GM06990 (cell line): ENCODE measurements at regions not wholly inside any gene's neighbourhood (a gene's known extent, or its start where the extent isn't known, plus 50 kb on each side); places are given as distances from the start of the nearest gene placed in this dataset.

ENCODE experiments used
- DNase-seq: peaks from one replicate; pipeline ENCODE4 v3.0.0-alpha.2; 2011; ENCODE audit not compliant: insufficient read length; ENCODE audit errors: extremely low read depth
- H3K27me3 ChIP-seq: replicated peaks from 2 replicates; pipeline ENCODE4 v1.6.0; 2011; ENCODE audit warnings: low read length; ENCODE audit not compliant: control insufficient read depth, insufficient read depth
- H3K36me3 ChIP-seq: 2 replicates; pipeline ENCODE4 v1.5.1; 2011; ENCODE audit warnings: low read length; ENCODE audit not compliant: control insufficient read depth, insufficient read depth
- H3K4me3 ChIP-seq: replicated peaks from 2 replicates; pipeline ENCODE4 v1.5.1; 2011; ENCODE audit warnings: low read depth, mild to moderate bottlenecking, control low read depth, low read length
- TF ChIP-seq, protein P1 (sequence below): IDR thresholded peaks from 2 replicates; pipeline ENCODE4 v1.5.1; 2011; ENCODE audit warnings: low read length, control low read depth, mild to moderate bottlenecking, inconsistent platforms; ENCODE audit not compliant: insufficient read depth, poor library complexity, severe bottlenecking

DNA sequence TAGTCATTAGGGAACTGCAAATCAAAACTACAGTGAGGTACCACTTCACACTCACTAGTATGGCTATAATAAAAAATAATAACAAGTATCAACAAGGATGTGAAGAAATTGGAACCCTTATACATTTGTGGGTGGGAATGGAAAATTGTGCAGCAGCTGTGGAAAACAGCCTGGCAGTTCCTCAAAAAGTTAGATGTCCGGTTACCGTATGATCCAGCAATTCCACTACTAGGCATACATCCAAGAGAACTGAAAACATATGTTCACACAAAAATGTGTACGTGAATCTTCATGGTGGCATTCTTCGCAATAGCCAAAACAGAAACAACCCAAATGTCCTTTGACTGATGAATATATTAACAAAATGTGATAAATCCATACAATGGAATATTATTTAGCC lies 187.9 kb upstream of the LYSMD4 start:
- TF ChIP-seq, protein P1, sequence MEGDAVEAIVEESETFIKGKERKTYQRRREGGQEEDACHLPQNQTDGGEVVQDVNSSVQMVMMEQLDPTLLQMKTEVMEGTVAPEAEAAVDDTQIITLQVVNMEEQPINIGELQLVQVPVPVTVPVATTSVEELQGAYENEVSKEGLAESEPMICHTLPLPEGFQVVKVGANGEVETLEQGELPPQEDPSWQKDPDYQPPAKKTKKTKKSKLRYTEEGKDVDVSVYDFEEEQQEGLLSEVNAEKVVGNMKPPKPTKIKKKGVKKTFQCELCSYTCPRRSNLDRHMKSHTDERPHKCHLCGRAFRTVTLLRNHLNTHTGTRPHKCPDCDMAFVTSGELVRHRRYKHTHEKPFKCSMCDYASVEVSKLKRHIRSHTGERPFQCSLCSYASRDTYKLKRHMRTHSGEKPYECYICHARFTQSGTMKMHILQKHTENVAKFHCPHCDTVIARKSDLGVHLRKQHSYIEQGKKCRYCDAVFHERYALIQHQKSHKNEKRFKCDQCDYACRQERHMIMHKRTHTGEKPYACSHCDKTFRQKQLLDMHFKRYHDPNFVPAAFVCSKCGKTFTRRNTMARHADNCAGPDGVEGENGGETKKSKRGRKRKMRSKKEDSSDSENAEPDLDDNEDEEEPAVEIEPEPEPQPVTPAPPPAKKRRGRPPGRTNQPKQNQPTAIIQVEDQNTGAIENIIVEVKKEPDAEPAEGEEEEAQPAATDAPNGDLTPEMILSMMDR, result no peak
- DNase-seq, result no peak
- no peak overlapping the region for H3K4me3 ChIP-seq
- H3K36me3 ChIP-seq, result no peaks in the 10 kb centered on the region
- no peaks in the 10 kb centered on the region; the same call in 1 of the 2 replicates for H3K27me3 ChIP-seq

DNA sequence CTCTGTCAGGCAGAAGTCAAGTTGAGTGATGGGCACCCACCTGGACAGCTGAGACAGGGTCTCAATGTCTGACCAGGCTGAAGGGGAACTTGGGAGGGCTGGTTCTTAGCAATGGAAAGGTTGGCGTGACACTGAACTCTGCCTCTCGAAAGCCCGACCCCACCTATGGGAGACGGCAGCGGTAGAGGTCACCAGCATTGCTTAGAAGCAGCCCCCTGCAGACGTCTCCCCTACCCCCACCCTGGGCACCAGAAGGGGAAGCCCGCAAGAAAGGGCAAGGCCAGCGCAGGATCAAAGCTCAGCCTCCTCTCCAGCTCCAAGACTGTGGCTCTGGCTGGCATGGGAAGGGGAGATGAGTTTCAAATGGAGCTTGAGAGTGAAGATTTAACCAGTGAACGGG lies 184.8 kb upstream of the LYSMD4 start:
- no peaks in the 10 kb centered on the region; the same call in 1 of the 2 replicates for H3K27me3 ChIP-seq
- H3K36me3 ChIP-seq, result no peaks in the 10 kb centered on the region
- DNase-seq, result no peak
- TF ChIP-seq, protein P1, result no peak
- H3K4me3 ChIP-seq, result no peak overlapping the region

DNA sequence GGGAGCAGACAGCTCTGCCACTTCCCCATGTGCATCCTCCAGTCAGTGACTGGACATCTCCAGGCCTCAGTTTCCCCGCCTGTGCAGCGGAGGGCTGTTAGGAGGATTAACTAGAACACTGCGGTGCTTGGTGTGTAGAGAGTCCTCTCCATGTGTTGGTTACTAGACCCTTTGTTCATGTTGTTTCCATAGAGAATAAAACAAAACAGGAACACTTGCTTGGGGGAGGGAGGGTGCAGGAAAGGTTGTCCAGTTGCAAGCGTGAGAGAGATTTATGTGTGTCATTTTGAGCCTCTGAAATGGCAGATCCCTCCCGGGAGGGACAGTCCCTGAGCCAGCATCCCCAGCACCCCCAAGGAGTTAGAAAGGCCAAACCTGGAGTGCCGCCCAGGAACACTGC lies 184.0 kb upstream of the LYSMD4 start:
- Histone ChIP-seq H3K27me3 (no peaks in the 10 kb centered on the region; the same call in 1 of the 2 replicates), H3K36me3 (no peaks in the 10 kb centered on the region), H3K4me3 (no peak overlapping the region)
- TF ChIP-seq, protein P1, result no peak
- no peak for DNase-seq

DNA sequence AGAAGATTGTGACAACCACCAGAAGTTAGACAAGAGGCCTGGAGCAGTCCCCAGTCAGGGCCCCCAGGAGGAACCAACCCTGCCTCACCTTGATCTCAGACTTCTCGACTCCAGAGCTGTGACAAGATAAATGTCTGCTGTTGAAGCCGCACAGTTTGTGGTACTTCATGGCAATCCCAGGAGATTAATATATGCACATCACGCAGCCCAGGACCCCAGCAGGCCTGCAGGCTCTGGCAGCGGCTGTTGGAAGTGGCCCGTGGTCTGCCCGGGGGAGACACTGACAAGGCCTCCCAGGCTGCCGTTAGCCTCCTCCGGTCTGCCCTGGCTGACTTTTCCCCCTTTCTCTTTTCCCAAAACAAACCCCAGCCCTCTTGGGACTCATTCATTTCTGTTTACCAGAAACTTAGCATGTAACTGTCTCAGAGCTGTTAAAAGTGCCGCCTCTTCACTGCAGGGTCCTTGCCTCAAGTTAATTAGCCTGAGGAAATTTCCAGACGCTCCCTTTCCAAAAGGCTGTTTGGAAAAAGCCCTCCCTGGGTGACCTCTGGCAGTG lies 183.5 kb upstream of the LYSMD4 start:
- Histone ChIP-seq H3K4me3 (no peak overlapping the region), H3K27me3 (no peaks in the 10 kb centered on the region; the same call in 1 of the 2 replicates), H3K36me3 (no peaks in the 10 kb centered on the region)
- TF ChIP-seq, protein P1, result no peak
- DNase-seq, result no peak

DNA sequence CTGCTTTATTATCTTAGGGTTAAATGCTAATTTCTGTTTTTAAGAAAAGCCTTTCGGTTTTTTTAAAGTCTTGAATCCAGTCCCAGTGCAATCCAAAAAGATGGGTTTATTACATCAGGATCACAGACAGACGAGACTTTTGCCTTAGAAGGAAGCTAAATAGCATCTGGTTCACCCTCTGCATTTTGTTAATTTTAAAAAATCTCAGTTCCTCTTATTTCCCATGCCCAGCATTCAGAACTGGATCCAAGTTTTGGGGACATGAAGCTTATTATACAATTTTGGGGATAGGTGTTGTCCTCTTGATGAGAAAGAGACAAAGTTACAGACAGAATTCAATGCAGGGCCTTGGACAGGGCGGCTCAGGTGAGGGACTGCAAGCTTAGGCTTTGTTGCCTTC lies 181.5 kb upstream of the LYSMD4 start:
- TF ChIP-seq, protein P1, result no peak
- H3K27me3 ChIP-seq, result no peaks in the 10 kb centered on the region; the same call in 1 of the 2 replicates
- H3K4me3 ChIP-seq, result no peak overlapping the region
- H3K36me3 ChIP-seq, result no peaks in the 10 kb centered on the region
- DNase-seq, result no peak

DNA sequence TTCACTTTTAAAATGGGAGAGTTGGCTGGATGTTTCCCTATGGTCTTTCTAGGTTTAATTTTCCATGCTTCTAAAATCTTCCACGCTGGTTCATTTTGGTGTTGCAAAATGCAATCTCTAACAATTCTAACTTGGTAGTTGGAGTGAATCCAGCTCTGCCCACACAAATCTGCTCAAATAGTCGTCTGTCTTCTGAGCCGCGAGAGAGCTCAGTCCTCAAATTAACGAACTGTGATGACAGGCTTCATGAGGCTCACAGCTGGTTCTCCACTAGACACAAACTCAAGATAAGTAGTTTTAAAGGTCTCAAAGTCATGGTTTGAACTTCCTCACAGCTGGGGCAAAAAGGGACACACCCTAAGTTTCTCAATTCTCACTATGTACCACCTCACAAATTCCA lies 178.6 kb upstream of the LYSMD4 start:
- no peak for DNase-seq
- Histone ChIP-seq H3K36me3 (no peaks in the 10 kb centered on the region), H3K27me3 (no peaks in the 10 kb centered on the region), H3K4me3 (no peak overlapping the region)
- TF ChIP-seq, protein P1, result no peak
